HG02610 (cell line): ENCODE measurements at regions not wholly inside any gene's neighbourhood (a gene's known extent, or its start where the extent isn't known, plus 50 kb on each side); places are given as distances from the start of the nearest gene placed in this dataset.

Experiments
- ATAC-seq: cut with Tn5 transposase; IDR thresholded peaks from one replicate; pipeline ENCODE4 v1.9.1; 2021; ENCODE audit warnings: mild to moderate bottlenecking, moderate library complexity; ENCODE audit not compliant: unreplicated experiment

- no peak for ATAC-seq
These were observed 692.0 kb upstream of the FAM241A start for GRCh38 chr4:111453216-111453615.

- no peak for ATAC-seq
These were observed 690.3 kb upstream of the FAM241A start for GRCh38 chr4:111454961-111455360.

GRCh38 chr4:111464251-111465045 lies 680.8 kb upstream of the FAM241A start:
- no peak for ATAC-seq

GRCh38 chr4:111466811-111467604 lies 678.2 kb upstream of the FAM241A start:
- ATAC-seq: no peak

GRCh38 chr4:111475001-111475400 lies 670.3 kb upstream of the FAM241A start:
- no peak for ATAC-seq

- ATAC-seq: no peak
These were observed 669.6 kb upstream of the FAM241A start for GRCh38 chr4:111475666-111476065.

GRCh38 chr4:111480510-111480909 lies 664.7 kb upstream of the FAM241A start:
- no peak for ATAC-seq

GRCh38 chr4:111483375-111484169 lies 661.7 kb upstream of the FAM241A start:
- ATAC-seq: no peak

GRCh38 chr4:111492496-111492895 lies 652.8 kb upstream of the FAM241A start:
- no peak for ATAC-seq

- ATAC-seq: no peak
These were observed 650.8 kb upstream of the FAM241A start for GRCh38 chr4:111494471-111494870.

GRCh38 chr4:111494971-111495370 lies 650.3 kb upstream of the FAM241A start:
- ATAC-seq: no peak

GRCh38 chr4:111499291-111499690 lies 646.0 kb upstream of the FAM241A start:
- ATAC-seq: no peak

GRCh38 chr4:111499706-111500105 lies 645.5 kb upstream of the FAM241A start:
- ATAC-seq: no peak

GRCh38 chr4:111500858-111501257 lies 644.4 kb upstream of the FAM241A start:
- ATAC-seq: no peak

- ATAC-seq: no peak
These were observed 643.3 kb upstream of the FAM241A start for GRCh38 chr4:111501946-111502345.

- ATAC-seq: no peak
These were observed 642.6 kb upstream of the FAM241A start for GRCh38 chr4:111502626-111503025.

GRCh38 chr4:111506706-111507105 lies 638.5 kb upstream of the FAM241A start:
- no peak for ATAC-seq

GRCh38 chr4:111510535-111510934 lies 634.7 kb upstream of the FAM241A start:
- ATAC-seq: no peak

GRCh38 chr4:111512081-111512783 lies 633.0 kb upstream of the FAM241A start:
- ATAC-seq: no peak

GRCh38 chr4:111519683-111520082 lies 625.6 kb upstream of the FAM241A start:
- no peak for ATAC-seq

GRCh38 chr4:111530446-111530845 lies 614.8 kb upstream of the FAM241A start:
- no peak for ATAC-seq
